Naive thymus-derived CD8-positive, alpha-beta T cell (primary cell): ENCODE measurements at regions not wholly inside any gene's neighbourhood (a gene's known extent, or its start where the extent isn't known, plus 50 kb on each side); places are given as distances from the start of the nearest gene placed in this dataset.
A peak's percentile ranks its signal among the peaks of the same experiment; 100 is the strongest.
"Not testable (repeated sequence)": the region's sequence is repeated elsewhere in the genome, so short reads cannot be mapped to it uniquely, and the experiment has no call there.

Source experiments
- ATAC-seq, 2 donors: fragments of 150-1000 bp; cut with Tn5 transposase in 1 of 2; sonication (Bioruptor Pico), chemical (Tn5 transposase) in 1 of 2; 1 replicate in 1 of 2; 2 replicates in 1 of 2; pipeline ENCODE4 v1.10.0; 2021; ENCODE audit warnings: mild to moderate bottlenecking in 2 of 2, moderate library complexity in 2 of 2
- POLR2A ChIA-PET: fragments of 350-600 bp; sonication (Branson Sonifier 250); formaldehyde crosslinking; loops from one replicate; lab custom pipeline; 2021; ENCODE audit warnings: antibody characterized with exemption; lab: Charles Lee
- DNase-seq, 10 donors: peaks; one replicate each; pipeline versions ENCODE4 v3.0.0 to v3.0.0-alpha.2; 2020 to 2022
- H3K27ac Mint-ChIP-seq, 10 donors: one replicate each; pipeline ENCODE4 v1.8.0; 2020 to 2022; ENCODE audit warnings: mild to moderate bottlenecking in 10 of 10, mixed read lengths in 10 of 10, moderate library complexity in 4 of 10, inconsistent platforms in 1 of 10
- H3K27me3 Mint-ChIP-seq, 5 donors: one replicate each; pipeline ENCODE4 v1.8.0; 2021 to 2022; ENCODE audit warnings: mixed read lengths in 5 of 5
- H3K36me3 Mint-ChIP-seq, 3 donors: one replicate each; pipeline ENCODE4 v1.8.0; 2020 to 2022; ENCODE audit warnings: mixed read lengths in 3 of 3, mild to moderate bottlenecking in 2 of 3, inconsistent platforms in 1 of 3
- H3K4me1 Mint-ChIP-seq, 4 donors: one replicate each; pipeline ENCODE4 v1.8.0; 2021 to 2022; ENCODE audit warnings: mixed read lengths in 4 of 4
- H3K4me3 Mint-ChIP-seq, 10 donors: one replicate each; pipeline ENCODE4 v1.8.0; 2020 to 2022; ENCODE audit warnings: mild to moderate bottlenecking in 10 of 10, mixed read lengths in 10 of 10, moderate library complexity in 6 of 10, inconsistent platforms in 1 of 10
- H3K9me3 Mint-ChIP-seq, 9 donors: one replicate each; pipeline ENCODE4 v1.8.0; 2020 to 2022; ENCODE audit warnings: mixed read lengths in 9 of 9, mild to moderate bottlenecking in 3 of 9, inconsistent platforms in 1 of 9, moderate library complexity in 1 of 9

DNA sequence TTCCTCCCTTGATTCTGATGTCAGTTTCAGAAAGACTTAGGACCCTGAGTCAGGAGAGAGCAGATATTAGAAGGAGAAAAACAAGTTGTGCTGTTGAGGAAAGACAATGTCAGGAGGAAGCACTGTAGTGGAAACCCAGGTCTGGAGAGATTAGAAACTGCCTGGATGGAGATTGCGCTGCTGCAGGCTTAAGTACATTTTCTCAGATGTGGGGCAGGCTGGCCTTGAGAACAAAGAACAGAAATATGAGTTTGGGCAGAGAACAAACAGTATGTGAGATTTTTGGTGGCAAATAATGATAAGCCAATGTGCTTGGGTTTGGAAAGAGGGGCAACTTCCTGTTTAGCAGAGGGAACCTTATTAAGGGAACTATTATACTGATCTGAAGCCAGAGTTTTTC is 74.3 kb upstream of the PRMT8 start:
- ATAC-seq = no peak
- H3K4me1 Mint-ChIP-seq = no peaks in the 10 kb centered on the region
- no peak overlapping the region for H3K27ac Mint-ChIP-seq
- H3K27me3 Mint-ChIP-seq = peaks cover 9 to 34% (median 22%) of the 10 kb centered on the region in 5 donors
- H3K36me3 Mint-ChIP-seq = no peaks in the 10 kb centered on the region
- POLR2A ChIA-PET = no interaction called here
- H3K4me3 Mint-ChIP-seq = no peak overlapping the region
- H3K9me3 Mint-ChIP-seq = peaks cover 0 to 2% (median 0%) of the 10 kb centered on the region in 9 donors
- DNase-seq = no peak

GRCh38 chr12:3417113-3417512 is 73.9 kb upstream of the PRMT8 start:
- Mint-ChIP-seq H3K9me3 (peaks cover 0 to 2% (median 0%) of the 10 kb centered on the region in 9 donors), H3K27me3 (peaks cover 8 to 34% (median 22%) of the 10 kb centered on the region in 5 donors), H3K36me3 (no peaks in the 10 kb centered on the region), H3K27ac (no peak overlapping the region), H3K4me3 (no peak overlapping the region), H3K4me1 (no peaks in the 10 kb centered on the region)
- no peak for DNase-seq
- ATAC-seq = no peak
- POLR2A ChIA-PET = no interaction called here

DNA sequence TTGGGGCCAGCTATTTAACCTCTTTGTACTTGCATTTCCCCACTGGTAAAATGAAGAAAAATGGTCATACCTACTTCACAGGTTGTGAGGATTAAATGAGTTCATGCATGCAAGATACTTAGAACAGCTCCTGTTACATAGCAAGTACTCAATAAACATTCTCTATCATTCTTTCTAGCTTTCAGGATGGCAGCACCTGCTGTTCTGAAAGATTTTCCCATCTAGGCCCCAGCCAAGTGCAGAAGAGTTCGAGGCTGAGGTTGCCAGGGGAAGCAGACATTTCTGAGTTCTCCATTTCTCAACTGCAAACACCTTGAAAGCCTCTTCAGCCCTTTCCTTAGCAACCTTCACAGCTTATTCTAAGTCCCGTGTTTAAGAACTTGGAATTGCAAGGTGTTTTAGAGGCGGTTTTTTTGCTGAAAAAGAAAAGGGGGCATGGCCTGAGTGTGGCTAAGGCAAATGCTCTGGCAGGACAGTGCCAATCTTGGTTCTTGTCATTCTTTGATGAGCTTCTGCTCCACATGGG is 73.0 kb upstream of the PRMT8 start:
- no peak for ATAC-seq
- no peak for DNase-seq
- Mint-ChIP-seq H3K4me1 (no peaks in the 10 kb centered on the region), H3K4me3 (no peak overlapping the region), H3K27ac (no peak overlapping the region), H3K27me3 (peaks cover 8 to 33% (median 22%) of the 10 kb centered on the region in 5 donors), H3K9me3 (peaks cover 0 to 2% (median 0%) of the 10 kb centered on the region in 9 donors), H3K36me3 (no peaks in the 10 kb centered on the region)
- POLR2A ChIA-PET = no interaction called here

DNA sequence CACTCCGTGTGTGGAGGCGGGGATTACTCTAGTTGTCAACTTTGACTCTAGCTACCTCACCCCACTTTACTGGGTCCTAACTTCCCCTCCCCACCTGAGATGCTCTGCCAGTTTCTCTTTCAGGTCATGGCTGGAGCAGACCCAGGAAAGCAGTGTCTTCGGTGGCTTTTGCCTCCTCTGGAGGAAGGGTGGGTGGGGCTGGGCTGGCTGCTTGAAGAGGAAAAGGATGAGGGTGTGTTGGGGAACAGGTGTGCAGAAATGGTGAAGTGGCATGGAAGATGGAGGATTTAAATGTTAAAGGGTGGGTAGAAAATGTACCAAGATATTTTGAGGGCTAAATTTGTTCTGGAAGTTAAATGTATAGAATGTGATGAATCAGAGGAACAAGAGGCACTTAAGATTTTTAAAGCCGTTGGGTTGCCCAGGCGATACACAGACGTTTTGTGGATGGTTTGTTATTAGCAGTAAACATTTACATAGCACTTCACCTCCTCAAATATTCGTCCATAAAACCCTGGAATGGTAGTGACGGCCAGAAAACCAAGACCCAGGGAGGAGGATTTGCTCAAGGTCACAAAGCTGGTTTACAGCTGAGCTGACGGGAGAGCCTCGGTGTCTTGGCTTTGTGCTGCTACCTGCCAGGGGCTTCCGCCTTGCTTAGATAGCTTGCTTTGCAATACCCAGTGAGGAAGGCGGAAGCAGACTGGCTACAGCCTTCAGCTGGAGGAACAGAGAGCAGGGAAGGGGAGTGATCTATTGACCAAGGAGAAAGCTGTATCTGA is 72.2 kb upstream of the PRMT8 start:
- peaks cover 6 to 28% (median 18%) of the 10 kb centered on the region in 5 donors for H3K27me3 Mint-ChIP-seq
- DNase-seq = no peak
- H3K9me3 Mint-ChIP-seq = peaks cover 0 to 2% (median 0%) of the 10 kb centered on the region in 9 donors
- POLR2A ChIA-PET = no interaction called here
- no peaks in the 10 kb centered on the region for H3K36me3 Mint-ChIP-seq
- no peak for ATAC-seq
- no peak overlapping the region for H3K4me3 Mint-ChIP-seq
- no peaks in the 10 kb centered on the region for H3K4me1 Mint-ChIP-seq
- H3K27ac Mint-ChIP-seq = no peak overlapping the region

- Mint-ChIP-seq H3K4me3 (no peak overlapping the region), H3K27me3 (peaks cover 4 to 25% (median 18%) of the 10 kb centered on the region in 5 donors), H3K36me3 (no peaks in the 10 kb centered on the region), H3K27ac (no peak overlapping the region), H3K4me1 (no peaks in the 10 kb centered on the region), H3K9me3 (peaks cover 0 to 2% (median 0%) of the 10 kb centered on the region in 9 donors)
- ATAC-seq (no peak), DNase-seq (no peak)
- POLR2A ChIA-PET = no interaction called here
Observed at GRCh38 chr12:3419558-3419957, 71.4 kb upstream of the PRMT8 start.

DNA sequence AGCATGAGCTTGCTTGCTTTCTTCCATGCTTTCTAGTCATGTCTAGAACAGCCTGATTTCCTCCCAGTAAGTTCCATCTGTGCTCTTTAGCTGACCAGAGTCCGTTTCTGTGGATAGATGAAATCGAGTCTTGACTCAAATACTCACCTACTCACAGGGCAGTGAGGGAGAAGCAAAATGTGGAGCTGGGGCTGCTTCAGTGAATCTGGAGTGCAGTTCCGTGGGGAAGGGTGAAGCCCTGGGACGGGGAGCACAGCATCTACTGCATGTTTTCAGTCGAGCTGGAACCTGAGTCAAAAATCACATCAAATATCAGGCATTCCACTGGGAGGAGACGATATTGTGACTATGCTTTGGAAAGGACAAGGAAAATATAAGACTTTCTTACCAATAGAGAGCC is 70.3 kb upstream of the PRMT8 start:
- Mint-ChIP-seq H3K4me1 (no peaks in the 10 kb centered on the region), H3K36me3 (no peaks in the 10 kb centered on the region), H3K4me3 (no peak overlapping the region), H3K27me3 (peaks cover 4 to 24% (median 11%) of the 10 kb centered on the region in 5 donors), H3K9me3 (peaks cover 0 to 2% (median 0%) of the 10 kb centered on the region in 9 donors), H3K27ac (no peak overlapping the region)
- DNase-seq (no peak), ATAC-seq (no peak)
- POLR2A ChIA-PET = no interaction called here

GRCh38 chr12:3421191-3421978 is 69.6 kb upstream of the PRMT8 start:
- H3K27ac Mint-ChIP-seq = no peak overlapping the region
- no peak for ATAC-seq
- H3K9me3 Mint-ChIP-seq = peaks cover 0 to 2% (median 0%) of the 10 kb centered on the region in 9 donors
- DNase-seq = no peak
- H3K27me3 Mint-ChIP-seq = peaks cover 4 to 19% (median 10%) of the 10 kb centered on the region in 5 donors
- H3K4me1 Mint-ChIP-seq = no peaks in the 10 kb centered on the region
- no peak overlapping the region for H3K4me3 Mint-ChIP-seq
- POLR2A ChIA-PET = no interaction called here
- H3K36me3 Mint-ChIP-seq = no peaks in the 10 kb centered on the region

GRCh38 chr12:3424796-3425195 is 66.2 kb upstream of the PRMT8 start:
- H3K36me3 Mint-ChIP-seq, DNase-seq, H3K4me1 Mint-ChIP-seq, H3K4me3 Mint-ChIP-seq, ATAC-seq, POLR2A ChIA-PET, H3K27ac Mint-ChIP-seq: not testable (repeated sequence)
- Mint-ChIP-seq H3K9me3 (peaks cover 0 to 11% (median 3%) of the 10 kb centered on the region in 9 donors), H3K27me3 (peaks cover 6 to 20% (median 16%) of the 10 kb centered on the region in 5 donors)

DNA sequence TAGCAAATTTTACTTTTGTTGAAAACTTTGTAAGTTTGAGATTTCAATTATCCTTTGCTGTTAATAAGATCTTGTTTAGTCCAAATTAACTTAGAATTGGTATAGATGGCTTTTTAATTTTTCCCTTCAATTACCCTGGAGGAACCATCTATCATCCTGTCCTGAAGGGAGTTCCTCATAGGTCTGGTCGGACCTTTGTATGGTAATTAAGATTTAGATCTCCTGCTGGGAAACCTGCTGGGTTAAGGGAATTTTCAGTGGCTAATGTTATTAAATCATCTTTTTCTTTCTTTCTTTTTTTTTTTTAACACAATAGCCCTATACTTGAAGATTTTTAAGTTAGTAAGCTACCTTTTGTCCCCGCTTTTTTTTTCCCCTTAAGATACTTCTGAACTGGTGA is 63.0 kb upstream of the PRMT8 start:
- DNase-seq (no peak), ATAC-seq (no peak)
- Mint-ChIP-seq H3K4me3 (no peak overlapping the region), H3K27ac (no peak overlapping the region), H3K9me3 (peaks cover 0 to 30% (median 8%) of the 10 kb centered on the region in 9 donors), H3K4me1 (peaks cover 5 to 19% (median 15%) of the 10 kb centered on the region in 4 donors), H3K27me3 (peaks cover 9 to 18% (median 12%) of the 10 kb centered on the region in 5 donors), H3K36me3 (peaks cover 0 to 29% (median 6%) of the 10 kb centered on the region in 3 donors)
- POLR2A ChIA-PET = no interaction called here

GRCh38 chr12:3428631-3429030 is 62.4 kb upstream of the PRMT8 start:
- no peak for DNase-seq
- peaks cover 9 to 18% (median 12%) of the 10 kb centered on the region in 5 donors for H3K27me3 Mint-ChIP-seq
- H3K4me3 Mint-ChIP-seq = no peak overlapping the region
- no peak for ATAC-seq
- peaks cover 0 to 30% (median 8%) of the 10 kb centered on the region in 9 donors for H3K9me3 Mint-ChIP-seq
- POLR2A ChIA-PET = no interaction called here
- peaks cover 5 to 22% (median 15%) of the 10 kb centered on the region in 4 donors for H3K4me1 Mint-ChIP-seq
- no peak overlapping the region for H3K27ac Mint-ChIP-seq
- H3K36me3 Mint-ChIP-seq = peaks cover 0 to 29% (median 6%) of the 10 kb centered on the region in 3 donors

DNA sequence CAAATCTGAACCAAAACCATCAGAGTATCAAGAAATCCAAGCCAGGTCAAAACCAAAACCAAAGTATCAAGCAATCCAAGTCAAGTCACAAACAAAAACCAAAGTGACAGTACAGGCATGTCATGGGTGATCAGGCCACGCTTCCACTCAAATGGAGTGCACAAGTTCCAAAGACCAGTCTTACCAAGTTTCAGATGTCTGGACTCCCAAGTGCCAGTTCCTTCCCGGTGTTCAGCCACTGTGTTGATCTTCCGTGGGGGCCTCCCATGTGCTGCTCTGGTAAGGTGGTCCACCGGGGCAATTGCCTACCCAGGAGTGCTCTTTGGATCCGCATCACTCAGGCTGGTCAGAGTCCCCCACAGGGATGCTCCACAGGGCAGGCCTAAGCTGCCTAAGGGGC is 61.5 kb upstream of the PRMT8 start:
- ATAC-seq, POLR2A ChIA-PET, DNase-seq, H3K4me3 Mint-ChIP-seq: not testable (repeated sequence)
- Mint-ChIP-seq H3K4me1 (peaks cover 5 to 22% (median 15%) of the 10 kb centered on the region in 4 donors), H3K36me3 (peaks cover 0 to 29% (median 6%) of the 10 kb centered on the region in 3 donors), H3K27ac (peak overlapping the region in 1 of 10 donors; percentile 4), H3K27me3 (peaks cover 9 to 18% (median 12%) of the 10 kb centered on the region in 5 donors), H3K9me3 (peaks cover 0 to 30% (median 8%) of the 10 kb centered on the region in 9 donors)

GRCh38 chr12:3431686-3432085 is 59.3 kb upstream of the PRMT8 start:
- H3K36me3 Mint-ChIP-seq = peaks cover 0 to 29% (median 6%) of the 10 kb centered on the region in 3 donors
- ATAC-seq (no peak), DNase-seq (no peak)
- H3K4me3 Mint-ChIP-seq = peak overlapping the region in 8 of 10 donors; percentile 19 to 62 (median 50)
- H3K9me3 Mint-ChIP-seq = peaks cover 0 to 30% (median 8%) of the 10 kb centered on the region in 9 donors
- peak overlapping the region in 6 of 10 donors; percentile 9 to 82 (median 36) for H3K27ac Mint-ChIP-seq
- H3K27me3 Mint-ChIP-seq = peaks cover 7 to 18% (median 11%) of the 10 kb centered on the region in 5 donors
- POLR2A ChIA-PET = no interaction called here
- peaks cover 5 to 22% (median 15%) of the 10 kb centered on the region in 4 donors for H3K4me1 Mint-ChIP-seq
